HG02571 (cell line): ENCODE measurements at regions not wholly inside any gene's neighbourhood (a gene's known extent, or its start where the extent isn't known, plus 50 kb on each side); places are given as distances from the start of the nearest gene placed in this dataset.

Source experiments
- ATAC-seq: cut with Tn5 transposase; IDR thresholded peaks from one replicate; pipeline ENCODE4 v1.9.1; 2021; ENCODE audit warnings: mild to moderate bottlenecking, moderate library complexity; ENCODE audit not compliant: unreplicated experiment

- no peak for ATAC-seq
These were observed 218.0 kb upstream of the RGS6 start for GRCh38 chr14:71714225-71714624.

GRCh38 chr14:71716041-71716772 is 216.0 kb upstream of the RGS6 start:
- no peak for ATAC-seq

GRCh38 chr14:71720978-71721624 is 211.1 kb upstream of the RGS6 start:
- ATAC-seq: no peak

GRCh38 chr14:71721791-71722190 is 210.4 kb upstream of the RGS6 start:
- ATAC-seq: no peak

- ATAC-seq: no peak
These were observed 209.3 kb upstream of the RGS6 start for GRCh38 chr14:71722885-71723284.

- ATAC-seq: no peak
These were observed 206.2 kb upstream of the RGS6 start for GRCh38 chr14:71725922-71726579.

- no peak for ATAC-seq
These were observed 205.6 kb upstream of the RGS6 start for GRCh38 chr14:71726580-71727021.

- ATAC-seq: no peak
These were observed 203.8 kb upstream of the RGS6 start for GRCh38 chr14:71728386-71728785.

- no peak for ATAC-seq
These were observed 202.6 kb upstream of the RGS6 start for GRCh38 chr14:71729596-71729995.

GRCh38 chr14:71730471-71730870 is 201.8 kb upstream of the RGS6 start:
- ATAC-seq: no peak

- ATAC-seq: no peak
These were observed 201.1 kb upstream of the RGS6 start for GRCh38 chr14:71731096-71731495.

GRCh38 chr14:71733210-71733883 is 198.9 kb upstream of the RGS6 start:
- no peak for ATAC-seq

- no peak for ATAC-seq
These were observed 198.2 kb upstream of the RGS6 start for GRCh38 chr14:71734076-71734475.

GRCh38 chr14:71734885-71735284 is 197.3 kb upstream of the RGS6 start:
- no peak for ATAC-seq

- no peak for ATAC-seq
These were observed 194.5 kb upstream of the RGS6 start for GRCh38 chr14:71737760-71738159.

- ATAC-seq: no peak
These were observed 192.8 kb upstream of the RGS6 start for GRCh38 chr14:71739273-71739990.

GRCh38 chr14:71741241-71741640 is 191.0 kb upstream of the RGS6 start:
- no peak for ATAC-seq

- no peak for ATAC-seq
These were observed 189.7 kb upstream of the RGS6 start for GRCh38 chr14:71742485-71742884.

- no peak for ATAC-seq
These were observed 187.2 kb upstream of the RGS6 start for GRCh38 chr14:71745072-71745471.

- no peak for ATAC-seq
These were observed 184.0 kb upstream of the RGS6 start for GRCh38 chr14:71748196-71748595.
